Activated CD4-positive, alpha-beta memory T cell treated with anti-CD3 and anti-CD28 coated beads for 36 hours (primary cell): ENCODE measurements at regions not wholly inside any gene's neighbourhood (a gene's known extent, or its start where the extent isn't known, plus 50 kb on each side); places are given as distances from the start of the nearest gene placed in this dataset.

Experiments used
- CTCF ChIA-PET: fragments of 350-600 bp; sonication (Branson Sonifier 250); formaldehyde crosslinking; loops from one replicate; lab custom pipeline; 2021; ENCODE audit warnings: antibody characterized with exemption, inconsistent platforms; lab: Charles Lee
- POLR2A ChIA-PET: fragments of 350-600 bp; sonication (Branson Sonifier 250); formaldehyde crosslinking; loops from one replicate; lab custom pipeline; 2021; ENCODE audit warnings: antibody characterized with exemption; lab: Charles Lee
- DNase-seq: peaks from one replicate; pipeline ENCODE4 v3.0.0-alpha.2; 2020
- H3K27ac Mint-ChIP-seq: one replicate; pipeline ENCODE4 v1.8.0; 2021; ENCODE audit warnings: mixed read lengths
- H3K27me3 Mint-ChIP-seq: one replicate; pipeline ENCODE4 v1.8.0; 2021; ENCODE audit warnings: mixed read lengths
- H3K36me3 Mint-ChIP-seq: one replicate; pipeline ENCODE4 v1.8.0; 2021; ENCODE audit warnings: mixed read lengths
- H3K4me1 Mint-ChIP-seq: one replicate; pipeline ENCODE4 v1.8.0; 2021; ENCODE audit warnings: low read depth, mixed read lengths
- H3K4me3 Mint-ChIP-seq: one replicate; pipeline ENCODE4 v1.8.0; 2021; ENCODE audit warnings: mild to moderate bottlenecking, mixed read lengths
- H3K9me3 Mint-ChIP-seq: one replicate; pipeline ENCODE4 v1.8.0; 2021; ENCODE audit warnings: mixed read lengths
- intact Hi-C: fragments of 100-400 bp; cut with micrococcal nuclease; formaldehyde crosslinking; loops from one replicate; pipeline ENCODE4 v1.15.1; 2023

- intact Hi-C loops = loop anchor here (10.0 kb wide), 1 partner anchor 1248 kb away; no protein-coding TSS in a partner anchor
These were observed 441.5 kb upstream of the POU3F3 start for GRCh38 chr2:104412384-104412783.

GRCh38 chr2:104413890-104414289, 440.0 kb upstream of the POU3F3 start:
- Mint-ChIP-seq H3K4me3 (no peak overlapping the region), H3K36me3 (no peaks in the 10 kb centered on the region), H3K27me3 (peaks cover 3% of the 10 kb centered on the region), H3K27ac (no peak overlapping the region), H3K9me3 (peaks cover 2% of the 10 kb centered on the region), H3K4me1 (no peaks in the 10 kb centered on the region)
- ChIA-PET CTCF (no interaction called here), POLR2A (no interaction called here)
- intact Hi-C loops = loop anchor here (10.0 kb wide), 1 partner anchor 1249 kb away; no protein-coding TSS in a partner anchor
- no peak for DNase-seq

More at GRCh38 chr2:104412384-104412783, 441.5 kb upstream of the POU3F3 start:
- peak; percentile 29 for DNase-seq
- H3K27me3 Mint-ChIP-seq = peaks cover 3% of the 10 kb centered on the region
- H3K4me1 Mint-ChIP-seq = no peaks in the 10 kb centered on the region
- H3K4me3 Mint-ChIP-seq = no peak overlapping the region
- POLR2A ChIA-PET = no interaction called here
- CTCF ChIA-PET = no interaction called here
- H3K9me3 Mint-ChIP-seq = peaks cover 2% of the 10 kb centered on the region
- no peak overlapping the region for H3K27ac Mint-ChIP-seq
- no peaks in the 10 kb centered on the region for H3K36me3 Mint-ChIP-seq

GRCh38 chr2:104415284-104415683, 438.6 kb upstream of the POU3F3 start:
- ChIA-PET POLR2A (no interaction called here), CTCF (interaction anchor here (0.6 kb wide), 1 partner anchor 14 kb away, joined by 3 read pairs; no protein-coding TSS in a partner anchor)
- Mint-ChIP-seq H3K36me3 (no peaks in the 10 kb centered on the region), H3K4me1 (no peaks in the 10 kb centered on the region), H3K27me3 (peaks cover 3% of the 10 kb centered on the region), H3K27ac (no peak overlapping the region), H3K9me3 (peaks cover 2% of the 10 kb centered on the region), H3K4me3 (no peak overlapping the region)
- intact Hi-C loops = loop anchor here (10.0 kb wide), 1 partner anchor 1250 kb away; no protein-coding TSS in a partner anchor
- no peak for DNase-seq

- Mint-ChIP-seq H3K9me3 (peaks cover 2% of the 10 kb centered on the region), H3K27me3 (peaks cover 3% of the 10 kb centered on the region), H3K27ac (no peak overlapping the region), H3K36me3 (no peaks in the 10 kb centered on the region), H3K4me3 (no peak overlapping the region), H3K4me1 (no peaks in the 10 kb centered on the region)
- CTCF ChIA-PET = no interaction called here
- DNase-seq = no peak
- intact Hi-C loops = loop anchor here (10.0 kb wide), 1 partner anchor 1252 kb away; no protein-coding TSS in a partner anchor
- POLR2A ChIA-PET = no interaction called here
These were observed 437.4 kb upstream of the POU3F3 start for GRCh38 chr2:104416339-104417000.

GRCh38 chr2:104420420-104420819, 433.5 kb upstream of the POU3F3 start:
- H3K27ac Mint-ChIP-seq = no peak overlapping the region
- no peak for DNase-seq
- no peaks in the 10 kb centered on the region for H3K9me3 Mint-ChIP-seq
- H3K4me1 Mint-ChIP-seq = no peaks in the 10 kb centered on the region
- H3K4me3 Mint-ChIP-seq = no peak overlapping the region
- ChIA-PET POLR2A (no interaction called here), CTCF (no interaction called here)
- no peaks in the 10 kb centered on the region for H3K36me3 Mint-ChIP-seq
- intact Hi-C loops = no loop called here
- H3K27me3 Mint-ChIP-seq = peaks cover 1% of the 10 kb centered on the region

GRCh38 chr2:104420953-104421352, 433.0 kb upstream of the POU3F3 start:
- Mint-ChIP-seq H3K4me3 (no peak overlapping the region), H3K27me3 (no peaks in the 10 kb centered on the region), H3K9me3 (no peaks in the 10 kb centered on the region), H3K36me3 (no peaks in the 10 kb centered on the region), H3K27ac (no peak overlapping the region), H3K4me1 (no peaks in the 10 kb centered on the region)
- DNase-seq = no peak
- POLR2A ChIA-PET = no interaction called here
- CTCF ChIA-PET = no interaction called here
- intact Hi-C loops = no loop called here

GRCh38 chr2:104425850-104426595, 427.9 kb upstream of the POU3F3 start:
- no peak for DNase-seq
- Mint-ChIP-seq H3K4me3 (no peak overlapping the region), H3K27ac (no peak overlapping the region), H3K4me1 (no peaks in the 10 kb centered on the region), H3K27me3 (no peaks in the 10 kb centered on the region), H3K36me3 (no peaks in the 10 kb centered on the region), H3K9me3 (no peaks in the 10 kb centered on the region)
- ChIA-PET POLR2A (no interaction called here), CTCF (no interaction called here)
- intact Hi-C loops = no loop called here

- Mint-ChIP-seq H3K27me3 (peaks cover 1% of the 10 kb centered on the region), H3K9me3 (no peaks in the 10 kb centered on the region), H3K4me3 (no peak overlapping the region), H3K4me1 (no peaks in the 10 kb centered on the region), H3K36me3 (no peaks in the 10 kb centered on the region), H3K27ac (no peak overlapping the region)
- no peak for DNase-seq
- ChIA-PET POLR2A (no interaction called here), CTCF (no interaction called here)
- intact Hi-C loops = no loop called here
These were observed 425.8 kb upstream of the POU3F3 start for GRCh38 chr2:104428155-104428554.

GRCh38 chr2:104429639-104430358, 424.1 kb upstream of the POU3F3 start:
- DNase-seq = no peak
- H3K9me3 Mint-ChIP-seq = no peaks in the 10 kb centered on the region
- ChIA-PET CTCF (interaction anchor here (0.6 kb wide), 1 partner anchor 14 kb away, joined by 3 read pairs; no protein-coding TSS in a partner anchor), POLR2A (no interaction called here)
- H3K36me3 Mint-ChIP-seq = no peaks in the 10 kb centered on the region
- H3K27me3 Mint-ChIP-seq = peaks cover 2% of the 10 kb centered on the region
- H3K4me3 Mint-ChIP-seq = no peak overlapping the region
- no peak overlapping the region for H3K27ac Mint-ChIP-seq
- intact Hi-C loops = no loop called here
- H3K4me1 Mint-ChIP-seq = peaks cover 7% of the 10 kb centered on the region

- Mint-ChIP-seq H3K4me3 (no peak overlapping the region), H3K4me1 (peaks cover 7% of the 10 kb centered on the region), H3K27ac (no peak overlapping the region), H3K9me3 (no peaks in the 10 kb centered on the region), H3K36me3 (no peaks in the 10 kb centered on the region), H3K27me3 (peaks cover 2% of the 10 kb centered on the region)
- intact Hi-C loops = no loop called here
- ChIA-PET POLR2A (no interaction called here), CTCF (no interaction called here)
- no peak for DNase-seq
These were observed 423.6 kb upstream of the POU3F3 start for GRCh38 chr2:104430359-104430740.

- no peak overlapping the region for H3K27ac Mint-ChIP-seq
- intact Hi-C loops = no loop called here
- POLR2A ChIA-PET = no interaction called here
These were observed 423.1 kb upstream of the POU3F3 start for GRCh38 chr2:104430852-104431251.

GRCh38 chr2:104431701-104432121, 422.2 kb upstream of the POU3F3 start:
- POLR2A ChIA-PET = no interaction called here
- H3K4me3 Mint-ChIP-seq = no peak overlapping the region
- intact Hi-C loops = no loop called here
- H3K9me3 Mint-ChIP-seq = no peaks in the 10 kb centered on the region
- CTCF ChIA-PET = no interaction called here
- H3K36me3 Mint-ChIP-seq = no peaks in the 10 kb centered on the region
- H3K27ac Mint-ChIP-seq = no peak overlapping the region
- peaks cover 2% of the 10 kb centered on the region for H3K27me3 Mint-ChIP-seq
- DNase-seq = no peak
- H3K4me1 Mint-ChIP-seq = peaks cover 7% of the 10 kb centered on the region

More at GRCh38 chr2:104430852-104431251, 423.1 kb upstream of the POU3F3 start:
- CTCF ChIA-PET = no interaction called here
- DNase-seq = no peak
- Mint-ChIP-seq H3K36me3 (no peaks in the 10 kb centered on the region), H3K4me1 (peaks cover 7% of the 10 kb centered on the region), H3K27me3 (peaks cover 2% of the 10 kb centered on the region), H3K4me3 (no peak overlapping the region), H3K9me3 (no peaks in the 10 kb centered on the region)
